ENCODE measurements at regions not wholly inside any gene's neighbourhood (a gene's known extent, or its start where the extent isn't known, plus 50 kb on each side); places are given as distances from the start of the nearest gene placed in this dataset.

DNA sequence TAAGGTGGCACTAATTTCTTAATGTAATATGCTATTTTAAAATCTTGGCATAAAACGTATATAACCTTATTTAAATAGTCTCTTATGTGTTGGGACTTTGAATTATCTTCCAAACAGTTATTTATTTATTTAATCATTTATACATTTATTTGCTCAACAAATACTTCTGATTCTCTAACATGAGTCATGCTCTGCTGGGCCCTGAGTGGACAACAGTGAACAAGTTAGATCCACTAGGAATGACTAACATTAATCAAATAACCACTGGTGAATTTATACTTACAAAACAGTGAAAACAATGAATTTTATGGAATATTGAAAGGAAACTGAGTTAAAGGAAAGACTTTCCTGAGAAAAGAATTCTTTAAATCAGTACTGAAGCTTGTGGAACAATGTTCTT lies 1257.2 kb upstream of the CHAC2 start:
- no peak overlapping the region for H3K4me3 Mint-ChIP-seq (ENCODE audit: low read depth)
- H3K27ac Mint-ChIP-seq = no peak overlapping the region
- TF ChIP-seq, protein P1, sequence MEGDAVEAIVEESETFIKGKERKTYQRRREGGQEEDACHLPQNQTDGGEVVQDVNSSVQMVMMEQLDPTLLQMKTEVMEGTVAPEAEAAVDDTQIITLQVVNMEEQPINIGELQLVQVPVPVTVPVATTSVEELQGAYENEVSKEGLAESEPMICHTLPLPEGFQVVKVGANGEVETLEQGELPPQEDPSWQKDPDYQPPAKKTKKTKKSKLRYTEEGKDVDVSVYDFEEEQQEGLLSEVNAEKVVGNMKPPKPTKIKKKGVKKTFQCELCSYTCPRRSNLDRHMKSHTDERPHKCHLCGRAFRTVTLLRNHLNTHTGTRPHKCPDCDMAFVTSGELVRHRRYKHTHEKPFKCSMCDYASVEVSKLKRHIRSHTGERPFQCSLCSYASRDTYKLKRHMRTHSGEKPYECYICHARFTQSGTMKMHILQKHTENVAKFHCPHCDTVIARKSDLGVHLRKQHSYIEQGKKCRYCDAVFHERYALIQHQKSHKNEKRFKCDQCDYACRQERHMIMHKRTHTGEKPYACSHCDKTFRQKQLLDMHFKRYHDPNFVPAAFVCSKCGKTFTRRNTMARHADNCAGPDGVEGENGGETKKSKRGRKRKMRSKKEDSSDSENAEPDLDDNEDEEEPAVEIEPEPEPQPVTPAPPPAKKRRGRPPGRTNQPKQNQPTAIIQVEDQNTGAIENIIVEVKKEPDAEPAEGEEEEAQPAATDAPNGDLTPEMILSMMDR (IDR thresholded peaks at IDR 0.05; ENCODE audit: unreplicated experiment) = no peak
- no peaks in the 10 kb centered on the region for H3K9me3 Mint-ChIP-seq (ENCODE audit: low read depth)
- H3K27me3 Mint-ChIP-seq = no peaks in the 10 kb centered on the region
- no peak for DNase-seq (ENCODE audit: low spot score, unreplicated experiment)
- H3K4me1 Mint-ChIP-seq (ENCODE audit: low read depth) = no peaks in the 10 kb centered on the region
- no peaks in the 10 kb centered on the region for H3K36me3 Mint-ChIP-seq (ENCODE audit: insufficient read depth)

GRCh38 chr2:52502476-52502860 lies 1265.1 kb upstream of the CHAC2 start:
- H3K9me3 Mint-ChIP-seq (ENCODE audit: low read depth) = no peaks in the 10 kb centered on the region
- H3K36me3 Mint-ChIP-seq (ENCODE audit: insufficient read depth) = no peaks in the 10 kb centered on the region
- no peak overlapping the region for H3K27ac Mint-ChIP-seq
- TF ChIP-seq, protein P1 (IDR thresholded peaks at IDR 0.05; ENCODE audit: unreplicated experiment) = no peak
- H3K4me1 Mint-ChIP-seq (ENCODE audit: low read depth) = peaks cover 4% of the 10 kb centered on the region
- no peaks in the 10 kb centered on the region for H3K27me3 Mint-ChIP-seq
- DNase-seq (ENCODE audit: low spot score, unreplicated experiment) = no peak
- no peak overlapping the region for H3K4me3 Mint-ChIP-seq (ENCODE audit: low read depth)

DNA sequence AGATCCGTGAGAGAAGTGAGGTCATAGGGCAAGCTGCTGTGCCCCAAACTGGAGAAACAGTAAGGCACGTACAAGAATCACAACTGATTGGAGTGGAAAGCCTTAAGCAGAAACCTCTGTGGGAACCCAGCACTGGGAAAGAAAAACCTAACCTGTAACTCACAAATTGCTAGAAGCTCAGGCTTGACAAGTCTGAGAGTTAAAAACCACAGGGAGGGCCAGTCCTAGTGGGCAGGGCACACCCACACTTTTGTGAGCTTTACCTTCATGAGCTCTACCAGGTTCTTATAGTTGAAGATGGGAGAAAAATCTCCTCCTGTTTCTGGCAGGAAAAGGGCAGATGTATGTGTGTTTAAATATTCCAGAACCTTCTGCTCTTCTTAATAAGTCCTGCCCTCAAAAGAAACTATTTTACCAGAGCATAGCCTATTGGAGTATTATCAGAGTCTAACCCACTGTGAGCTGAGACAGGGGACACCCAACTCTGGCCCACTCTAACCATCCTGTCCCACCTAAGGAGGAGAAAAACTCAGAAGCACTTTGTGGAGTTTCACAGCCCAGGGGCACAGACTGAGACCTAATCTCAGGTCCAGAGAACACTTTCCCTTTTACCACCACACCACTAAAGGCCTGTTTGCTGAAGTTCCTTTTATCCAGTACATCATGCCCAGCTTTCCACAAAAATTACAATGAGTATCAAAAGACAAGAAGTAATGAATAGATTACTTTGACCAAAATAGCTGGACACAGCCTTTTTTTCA lies 1265.7 kb upstream of the CHAC2 start:
- Mint-ChIP-seq H3K36me3 (ENCODE audit: insufficient read depth) (no peaks in the 10 kb centered on the region), H3K4me1 (ENCODE audit: low read depth) (peaks cover 4% of the 10 kb centered on the region), H3K9me3 (ENCODE audit: low read depth) (no peaks in the 10 kb centered on the region), H3K27me3 (no peaks in the 10 kb centered on the region), H3K27ac (no peak overlapping the region), H3K4me3 (ENCODE audit: low read depth) (no peak overlapping the region)
- DNase-seq (ENCODE audit: low spot score, unreplicated experiment) = no peak
- TF ChIP-seq, protein P1 (IDR thresholded peaks at IDR 0.05; ENCODE audit: unreplicated experiment) = no peak

DNA sequence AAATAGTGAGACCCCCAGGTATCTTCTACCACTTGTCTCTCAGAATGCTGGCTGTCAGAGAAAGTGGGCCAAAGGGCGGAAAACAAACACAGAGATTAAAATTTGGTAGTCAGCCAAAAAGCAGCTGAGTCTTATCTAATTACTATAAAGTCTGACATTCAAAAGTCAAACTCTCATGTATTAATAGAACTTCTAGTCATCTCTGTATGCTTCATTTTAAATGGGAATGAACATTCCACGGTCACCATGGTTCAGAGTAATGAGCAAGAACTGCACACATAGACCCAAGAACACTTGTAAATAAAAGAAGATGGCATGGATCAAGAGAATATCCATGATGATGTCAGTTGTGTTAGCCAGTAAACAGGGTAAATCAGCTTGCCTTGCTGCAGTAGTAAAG lies 1267.0 kb upstream of the CHAC2 start:
- DNase-seq (ENCODE audit: low spot score, unreplicated experiment) = no peak
- Mint-ChIP-seq H3K27me3 (no peaks in the 10 kb centered on the region), H3K4me1 (ENCODE audit: low read depth) (peaks cover 4% of the 10 kb centered on the region), H3K4me3 (ENCODE audit: low read depth) (no peak overlapping the region), H3K9me3 (ENCODE audit: low read depth) (no peaks in the 10 kb centered on the region), H3K36me3 (ENCODE audit: insufficient read depth) (no peaks in the 10 kb centered on the region), H3K27ac (no peak overlapping the region)
- TF ChIP-seq, protein P1 (IDR thresholded peaks at IDR 0.05; ENCODE audit: unreplicated experiment) = no peak

GRCh38 chr2:52498077-52498750 lies 1269.4 kb upstream of the CHAC2 start:
- H3K27ac Mint-ChIP-seq = no peak overlapping the region
- no peaks in the 10 kb centered on the region for H3K9me3 Mint-ChIP-seq (ENCODE audit: low read depth)
- no peak for DNase-seq (ENCODE audit: low spot score, unreplicated experiment)
- H3K4me3 Mint-ChIP-seq (ENCODE audit: low read depth) = no peak overlapping the region
- TF ChIP-seq, protein P1 (IDR thresholded peaks at IDR 0.05; ENCODE audit: unreplicated experiment) = no peak
- no peaks in the 10 kb centered on the region for H3K36me3 Mint-ChIP-seq (ENCODE audit: insufficient read depth)
- H3K4me1 Mint-ChIP-seq (ENCODE audit: low read depth) = peaks cover 4% of the 10 kb centered on the region
- no peaks in the 10 kb centered on the region for H3K27me3 Mint-ChIP-seq

Data from progenitor cell of endocrine pancreas (in vitro differentiated cells).